ENCODE measurements at regions not wholly inside any gene's neighbourhood (a gene's known extent, or its start where the extent isn't known, plus 50 kb on each side); places are given as distances from the start of the nearest gene placed in this dataset.

DNA sequence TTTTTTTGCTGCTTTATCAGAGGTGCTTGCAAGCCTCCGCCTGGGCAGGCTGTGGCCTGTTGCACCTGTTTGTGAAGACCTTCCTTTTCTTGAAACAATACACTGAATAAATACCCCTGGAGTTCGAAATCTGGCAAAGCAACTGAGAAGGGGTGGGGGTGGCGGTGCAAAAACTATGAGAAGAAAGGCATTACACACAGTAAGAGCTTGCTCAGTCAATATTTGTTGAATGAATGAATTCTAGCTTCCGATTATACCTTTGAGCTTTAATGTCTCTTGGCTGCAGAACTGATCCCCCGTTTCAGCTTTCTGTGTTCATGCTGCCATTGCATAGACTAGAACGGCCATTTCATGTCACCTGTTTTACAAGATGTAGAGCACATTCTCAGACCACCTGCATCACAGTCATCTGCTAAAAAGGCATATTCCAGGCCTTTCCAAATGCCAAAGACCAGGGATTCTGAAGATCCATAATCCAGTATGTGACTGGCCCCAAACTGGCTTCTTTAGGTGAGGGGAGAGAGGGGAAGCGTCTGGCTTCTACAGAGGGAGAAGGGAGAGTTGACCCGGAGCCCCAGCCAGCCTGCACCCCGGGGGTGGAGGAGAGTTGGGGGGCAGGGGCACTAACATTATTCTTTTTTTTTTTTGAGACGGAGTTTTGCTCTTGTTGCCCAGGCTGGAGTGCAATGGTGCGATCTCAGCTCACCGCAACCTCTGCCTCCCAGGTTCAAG is 111.5 kb downstream of the ETS2 start:
- Histone ChIP-seq H3K79me1 (ENCODE audit: low read depth in 1 of 2, low read length in 2 of 2) (no peaks in the 10 kb centered on the region), H4K8ac (ENCODE audit: low read depth in 2 of 2, low read length in 2 of 2) (no peak overlapping the region), H3K36me3 (ENCODE audit: control insufficient read depth, insufficient read depth, low read length) (no peaks in the 10 kb centered on the region), H2AK5ac (ENCODE audit: low read depth, low read length) (no peak overlapping the region), H3K14ac (replicated peaks; ENCODE audit: low read depth, low read length) (no peak overlapping the region), H4K91ac (ENCODE audit: insufficient read depth, low read depth, low read length) (no peak overlapping the region), H3K4ac (ENCODE audit: low read depth, low read length) (no peak overlapping the region; the same call in 1 of the 2 replicates), H3K4me1 (ENCODE audit: control insufficient read depth, insufficient read depth, low read length) (peaks cover 23% of the 10 kb centered on the region), H3K23ac (ENCODE audit: low read depth, low read length) (no peak overlapping the region), H3K4me2 (ENCODE audit: low read depth, low read length) (no peak overlapping the region), H4K20me1 (ENCODE audit: insufficient read depth, low read length) (no peaks in the 10 kb centered on the region), H3K9me1 (ENCODE audit: insufficient read depth, low read length) (peaks cover 19% of the 10 kb centered on the region), H3K4me3 (ENCODE audit: insufficient read depth, low read depth, low read length) (no peak overlapping the region), H3K27me3 (ENCODE audit: control insufficient read depth, insufficient read depth, low read length) (no peaks in the 10 kb centered on the region), H2BK20ac (ENCODE audit: low read depth, low read length) (no peak overlapping the region), H3K27ac (ENCODE audit: insufficient read depth, low read length) (no peak overlapping the region), H3K56ac (ENCODE audit: extremely low read depth, insufficient read depth, low read length) (no peak overlapping the region), H3K9me3 (ENCODE audit: control insufficient read depth, insufficient read depth, low read length) (no peaks in the 10 kb centered on the region), H2BK5ac (ENCODE audit: low read depth, low read length, poor library complexity, severe bottlenecking) (no peak overlapping the region), H2AK9ac (replicated peaks; ENCODE audit: low read depth, low read length, poor library complexity) (no peak overlapping the region), H4K5ac (ENCODE audit: low read depth, low read length) (no peak overlapping the region), H3K18ac (ENCODE audit: low read depth, low read length) (no peak overlapping the region), H2BK15ac (ENCODE audit: low read depth, low read length) (no peak overlapping the region), H3K9ac (ENCODE audit: low read depth, low read length) (no peak overlapping the region), H2AFZ (replicated peaks; ENCODE audit: low read length, poor library complexity) (no peak overlapping the region), H2BK120ac (ENCODE audit: low read depth, low read length) (no peak overlapping the region)
- ATAC-seq (ENCODE audit: low read depth) (no peak), DNase-seq (no peak)
- 90% methylated on average over 2 of the region's 12 CpGs; no CpG with 5 or more reads in 1 of the 2 experiments for WGBS, 2 experiments (ENCODE audit: extremely low coverage in 2 of 2, insufficient read length in 1 of 2)
- dilution Hi-C loops (cut with HindIII; ENCODE audit: low sequenced_read_pairs, unreplicated experiment): no loop called here
- BruUV-seq (replicated peaks): no TSS peak
- ChIA-PET CTCF (interaction anchor here (1.4 kb wide), 1 partner anchor 221 kb away, joined by 3 read pairs; no protein-coding TSS in a partner anchor), POLR2A (ENCODE audit: unreplicated experiment) (no interaction called here)
- TF ChIP-seq FOS (IDR thresholded peaks at IDR 0.05; ENCODE audit: low read depth, low read length): no peak
- TF ChIP-seq NFE2L2 (IDR thresholded peaks at IDR 0.05; ENCODE audit: low read depth, low read length): no peak
- no peak for TF ChIP-seq CEBPB (IDR thresholded peaks at IDR 0.05; ENCODE audit: low read depth, low read length)
- no peak for TF ChIP-seq MAFK (IDR thresholded peaks at IDR 0.05; ENCODE audit: low read depth, low read length)
- TF ChIP-seq CHD1 (IDR thresholded peaks at IDR 0.05; ENCODE audit: low read depth, low read length): no peak
- no peak for TF ChIP-seq SMC3 (IDR thresholded peaks at IDR 0.05; ENCODE audit: low read depth, low read length)
- TF ChIP-seq MXI1 (IDR thresholded peaks at IDR 0.05; ENCODE audit: borderline replicate concordance, low read depth, low read length): no peak
- TF ChIP-seq ELK1 (IDR thresholded peaks at IDR 0.05; ENCODE audit: borderline replicate concordance, low read depth, low read length): no peak
- TF ChIP-seq, protein P1, sequence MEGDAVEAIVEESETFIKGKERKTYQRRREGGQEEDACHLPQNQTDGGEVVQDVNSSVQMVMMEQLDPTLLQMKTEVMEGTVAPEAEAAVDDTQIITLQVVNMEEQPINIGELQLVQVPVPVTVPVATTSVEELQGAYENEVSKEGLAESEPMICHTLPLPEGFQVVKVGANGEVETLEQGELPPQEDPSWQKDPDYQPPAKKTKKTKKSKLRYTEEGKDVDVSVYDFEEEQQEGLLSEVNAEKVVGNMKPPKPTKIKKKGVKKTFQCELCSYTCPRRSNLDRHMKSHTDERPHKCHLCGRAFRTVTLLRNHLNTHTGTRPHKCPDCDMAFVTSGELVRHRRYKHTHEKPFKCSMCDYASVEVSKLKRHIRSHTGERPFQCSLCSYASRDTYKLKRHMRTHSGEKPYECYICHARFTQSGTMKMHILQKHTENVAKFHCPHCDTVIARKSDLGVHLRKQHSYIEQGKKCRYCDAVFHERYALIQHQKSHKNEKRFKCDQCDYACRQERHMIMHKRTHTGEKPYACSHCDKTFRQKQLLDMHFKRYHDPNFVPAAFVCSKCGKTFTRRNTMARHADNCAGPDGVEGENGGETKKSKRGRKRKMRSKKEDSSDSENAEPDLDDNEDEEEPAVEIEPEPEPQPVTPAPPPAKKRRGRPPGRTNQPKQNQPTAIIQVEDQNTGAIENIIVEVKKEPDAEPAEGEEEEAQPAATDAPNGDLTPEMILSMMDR (conservative IDR thresholded peaks at IDR 0.05; ENCODE audit: low read depth, low read length): no peak
- intact Hi-C loops (cut with micrococcal nuclease): loop anchor here (10.0 kb wide), 1 partner anchor 182 kb away; no protein-coding TSS in a partner anchor
- in situ Hi-C loops (cut with MboI; ENCODE audit: low sequenced_read_pairs): no loop called here
